BJ (cell line): ENCODE measurements at regions not wholly inside any gene's neighbourhood (a gene's known extent, or its start where the extent isn't known, plus 50 kb on each side); places are given as distances from the start of the nearest gene placed in this dataset.

Experiments used
- CTCF ChIA-PET: fragments of 350-600 bp; formaldehyde crosslinking; extraction: SDS; loops from one replicate; lab custom pipeline; 2021; ENCODE audit warnings: antibody characterized with exemption, inconsistent platforms; lab: Yijun Ruan, JAX
- POLR2A ChIA-PET: fragments of 300-600 bp; sonication (Branson Sonifier 250); formaldehyde crosslinking; extraction: SDS; loops from one replicate; lab custom pipeline; 2021; ENCODE audit warnings: antibody characterized with exemption; lab: Charles Lee
- DNase-seq: peaks from one replicate; pipeline ENCODE4 v3.0.0-alpha.2; 2011; ENCODE audit warnings: low read depth
- H3K27me3 ChIP-seq: 2 replicates; pipeline ENCODE4 v1.6.0; 2011; ENCODE audit warnings: low read length; ENCODE audit not compliant: control insufficient read depth, insufficient read depth
- H3K36me3 ChIP-seq: 2 replicates; pipeline ENCODE4 v1.5.1; 2011; ENCODE audit warnings: low read length; ENCODE audit not compliant: control insufficient read depth, insufficient read depth
- H3K4me3 ChIP-seq: 2 replicates; pipeline ENCODE4 v1.5.1; 2011; ENCODE audit warnings: low read depth, mild to moderate bottlenecking, control low read depth, low read length
- CTCF ChIP-seq: IDR thresholded peaks from 2 replicates; pipeline ENCODE4 v1.5.1; 2011; ENCODE audit warnings: low read depth, mild to moderate bottlenecking, control low read depth, inconsistent platforms, low read length, moderate library complexity; ENCODE audit not compliant: insufficient read depth

DNA sequence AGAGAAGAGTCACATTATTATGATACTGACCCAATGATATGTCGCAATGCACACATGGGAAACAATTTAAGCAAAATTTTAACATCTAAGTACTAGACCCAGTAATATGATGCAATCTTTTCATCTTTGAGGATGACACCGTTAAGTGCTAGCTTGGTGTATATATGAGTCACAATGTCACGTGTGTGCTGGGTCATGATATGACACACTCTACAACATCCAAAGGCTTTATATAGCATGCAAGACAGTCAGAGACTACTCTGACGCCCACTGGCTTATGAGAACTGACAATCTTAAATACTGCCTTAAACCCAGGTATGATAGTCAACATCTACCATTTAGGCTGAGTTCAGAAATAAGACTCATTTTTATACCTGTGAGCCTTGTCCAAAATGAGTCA is 955.8 kb upstream of the TSPY4 start:
- ChIA-PET POLR2A (no interaction called here), CTCF (no interaction called here)
- DNase-seq = no peak
- no peak for TF ChIP-seq CTCF
- Histone ChIP-seq H3K27me3 (no peaks in the 10 kb centered on the region), H3K4me3 (no peak overlapping the region), H3K36me3 (no peaks in the 10 kb centered on the region)

GRCh38 chrY:8386053-8386452 is 951.2 kb upstream of the TSPY4 start:
- no peak for DNase-seq
- CTCF ChIA-PET = no interaction called here
- H3K4me3 ChIP-seq = no peak overlapping the region
- H3K27me3 ChIP-seq = no peaks in the 10 kb centered on the region
- TF ChIP-seq CTCF = no peak
- POLR2A ChIA-PET = no interaction called here
- no peaks in the 10 kb centered on the region for H3K36me3 ChIP-seq

GRCh38 chrY:8388512-8388911 is 948.8 kb upstream of the TSPY4 start:
- DNase-seq = no peak
- POLR2A ChIA-PET = no interaction called here
- H3K36me3 ChIP-seq = no peaks in the 10 kb centered on the region
- H3K27me3 ChIP-seq = no peaks in the 10 kb centered on the region
- H3K4me3 ChIP-seq = no peak overlapping the region
- CTCF ChIA-PET = no interaction called here
- no peak for TF ChIP-seq CTCF

DNA sequence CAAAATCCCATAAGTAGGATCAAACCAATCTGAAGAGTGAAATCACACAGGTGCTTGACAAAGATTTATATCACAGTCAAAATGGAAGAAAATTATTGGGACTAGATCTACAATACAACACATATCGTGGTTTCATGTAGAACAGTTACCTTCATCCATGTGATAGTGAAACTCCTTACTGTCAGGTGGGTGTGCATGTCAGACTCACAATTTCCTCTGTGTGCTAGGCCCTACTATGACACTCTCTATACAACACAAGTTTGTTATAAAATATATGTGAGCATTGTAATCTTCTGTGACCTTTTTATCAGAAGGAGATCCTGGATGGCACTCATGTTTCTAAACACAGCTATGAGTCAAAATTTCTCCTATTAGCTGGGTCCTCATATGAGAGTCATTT is 947.0 kb upstream of the TSPY4 start:
- CTCF ChIA-PET = no interaction called here
- TF ChIP-seq CTCF = no peak
- no peaks in the 10 kb centered on the region for H3K27me3 ChIP-seq

DNA sequence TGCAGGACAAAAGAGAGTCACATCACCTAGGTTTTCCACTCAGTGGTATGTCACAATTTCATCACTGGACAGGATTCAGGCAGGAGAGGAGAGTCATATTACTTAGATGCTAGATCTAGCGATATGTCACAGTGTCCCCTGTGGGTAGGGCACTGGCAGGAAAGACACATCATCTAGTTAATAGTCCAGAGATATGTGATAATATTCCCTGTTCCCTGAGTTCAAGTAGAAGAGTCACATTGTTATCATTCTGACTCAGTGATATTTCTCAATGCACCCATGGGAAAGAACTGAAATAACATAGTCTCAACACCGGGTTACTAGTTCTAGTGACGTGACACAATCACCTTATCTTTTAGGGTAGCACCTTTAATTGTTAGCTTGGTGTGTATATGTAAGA is 944.0 kb upstream of the TSPY4 start:
- DNase-seq = no peak
- no peak for TF ChIP-seq CTCF
- no peaks in the 10 kb centered on the region for H3K27me3 ChIP-seq
- CTCF ChIA-PET = no interaction called here
- POLR2A ChIA-PET = no interaction called here
- H3K4me3 ChIP-seq = no peak overlapping the region
- H3K36me3 ChIP-seq = no peaks in the 10 kb centered on the region

More for the DNA sequence above, 947.0 kb upstream of the TSPY4 start:
- H3K36me3 ChIP-seq = no peaks in the 10 kb centered on the region
- POLR2A ChIA-PET = no interaction called here
- no peak for DNase-seq
- no peak overlapping the region for H3K4me3 ChIP-seq
